ENCODE measurements at regions not wholly inside any gene's neighbourhood (a gene's known extent, or its start where the extent isn't known, plus 50 kb on each side); places are given as distances from the start of the nearest gene placed in this dataset.

DNA sequence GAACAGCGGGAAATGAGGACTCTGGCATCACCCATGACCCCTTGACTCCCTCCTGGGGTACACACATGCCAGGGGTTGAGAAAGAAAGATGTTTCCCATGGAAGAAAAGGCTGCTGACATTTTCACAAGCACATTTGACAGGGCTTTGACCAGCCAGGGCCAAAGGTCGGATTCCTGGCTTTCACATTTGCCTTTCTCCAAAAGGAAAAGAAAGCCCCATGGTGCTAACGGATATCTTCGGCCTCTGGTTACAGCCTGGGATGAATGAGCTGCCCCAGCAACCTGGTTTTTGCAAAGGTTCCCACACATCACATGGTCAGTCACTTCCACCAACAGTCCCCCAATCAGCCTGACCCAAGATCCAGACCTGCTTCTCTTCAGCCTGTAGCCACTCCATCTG is 478.2 kb upstream of the CDH11 start:
- TF ChIP-seq, protein P1, sequence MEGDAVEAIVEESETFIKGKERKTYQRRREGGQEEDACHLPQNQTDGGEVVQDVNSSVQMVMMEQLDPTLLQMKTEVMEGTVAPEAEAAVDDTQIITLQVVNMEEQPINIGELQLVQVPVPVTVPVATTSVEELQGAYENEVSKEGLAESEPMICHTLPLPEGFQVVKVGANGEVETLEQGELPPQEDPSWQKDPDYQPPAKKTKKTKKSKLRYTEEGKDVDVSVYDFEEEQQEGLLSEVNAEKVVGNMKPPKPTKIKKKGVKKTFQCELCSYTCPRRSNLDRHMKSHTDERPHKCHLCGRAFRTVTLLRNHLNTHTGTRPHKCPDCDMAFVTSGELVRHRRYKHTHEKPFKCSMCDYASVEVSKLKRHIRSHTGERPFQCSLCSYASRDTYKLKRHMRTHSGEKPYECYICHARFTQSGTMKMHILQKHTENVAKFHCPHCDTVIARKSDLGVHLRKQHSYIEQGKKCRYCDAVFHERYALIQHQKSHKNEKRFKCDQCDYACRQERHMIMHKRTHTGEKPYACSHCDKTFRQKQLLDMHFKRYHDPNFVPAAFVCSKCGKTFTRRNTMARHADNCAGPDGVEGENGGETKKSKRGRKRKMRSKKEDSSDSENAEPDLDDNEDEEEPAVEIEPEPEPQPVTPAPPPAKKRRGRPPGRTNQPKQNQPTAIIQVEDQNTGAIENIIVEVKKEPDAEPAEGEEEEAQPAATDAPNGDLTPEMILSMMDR (CRISPR knock-in tag; IDR thresholded peaks at IDR 0.05) = no peak
- no peak for TF ChIP-seq STAT5B (CRISPR knock-in tag; IDR thresholded peaks at IDR 0.05)
